RCC 7860 (cell line): ENCODE measurements at regions not wholly inside any gene's neighbourhood (a gene's known extent, or its start where the extent isn't known, plus 50 kb on each side); places are given as distances from the start of the nearest gene placed in this dataset.

ENCODE experiments used
- DNase-seq: peaks from one replicate; pipeline ENCODE4 v3.0.0-alpha.2; 2015; ENCODE audit warnings: low spot score
- FAIRE-seq: peaks from 2 replicates; lab custom pipeline; 2012; peaks lifted over from hg19 to GRCh38; lab: Jason Lieb, UNC

GRCh38 chrX:5829469-5829868 lies 399.2 kb downstream of the NLGN4X start:
- FAIRE-seq (no peak), DNase-seq (no peak)

- no peak for FAIRE-seq
- DNase-seq, result no peak
These were observed 399.6 kb downstream of the NLGN4X start for GRCh38 chrX:5829060-5829459.

- no peak for FAIRE-seq
- no peak for DNase-seq
These were observed 404.8 kb downstream of the NLGN4X start for GRCh38 chrX:5823903-5824302.

- FAIRE-seq (no peak), DNase-seq (no peak)
These were observed 418.0 kb downstream of the NLGN4X start for GRCh38 chrX:5810636-5811035.

- DNase-seq, result no peak
These were observed 421.5 kb downstream of the NLGN4X start for GRCh38 chrX:5807181-5807580.

GRCh38 chrX:5802391-5802790 lies 426.3 kb downstream of the NLGN4X start:
- FAIRE-seq, result no peak
- DNase-seq, result no peak

More at GRCh38 chrX:5807181-5807580, 421.5 kb downstream of the NLGN4X start:
- FAIRE-seq, result no peak

GRCh38 chrX:5791721-5792120 lies 436.9 kb downstream of the NLGN4X start:
- DNase-seq (no peak), FAIRE-seq (no peak)

GRCh38 chrX:5788910-5789309 lies 439.8 kb downstream of the NLGN4X start:
- DNase-seq (no peak), FAIRE-seq (no peak)

GRCh38 chrX:5780821-5781220 lies 447.8 kb downstream of the NLGN4X start:
- FAIRE-seq (no peak), DNase-seq (no peak)

- DNase-seq (no peak), FAIRE-seq (no peak)
These were observed 452.7 kb downstream of the NLGN4X start for GRCh38 chrX:5775846-5776430.

GRCh38 chrX:5774446-5774845 lies 454.2 kb downstream of the NLGN4X start:
- no peak for DNase-seq
- FAIRE-seq, result no peak

- FAIRE-seq, result no peak
- no peak for DNase-seq
These were observed 457.2 kb downstream of the NLGN4X start for GRCh38 chrX:5771441-5771840.

GRCh38 chrX:5756616-5757015 lies 472.1 kb downstream of the NLGN4X start:
- DNase-seq (no peak), FAIRE-seq (no peak)

- DNase-seq (no peak), FAIRE-seq (no peak)
These were observed 475.4 kb downstream of the NLGN4X start for GRCh38 chrX:5753291-5753690.

GRCh38 chrX:5752831-5753230 lies 475.8 kb downstream of the NLGN4X start:
- FAIRE-seq (no peak), DNase-seq (no peak)

GRCh38 chrX:5748586-5749150 lies 480.0 kb downstream of the NLGN4X start:
- FAIRE-seq (no peak), DNase-seq (no peak)

GRCh38 chrX:5746231-5746630 lies 482.4 kb downstream of the NLGN4X start:
- no peak for DNase-seq
- FAIRE-seq, result no peak

- DNase-seq (no peak), FAIRE-seq (no peak)
These were observed 495.2 kb downstream of the NLGN4X start for GRCh38 chrX:5733501-5733900.

GRCh38 chrX:5730556-5730955 lies 498.1 kb downstream of the NLGN4X start:
- FAIRE-seq (no peak), DNase-seq (no peak)

- no peak for DNase-seq
- no peak for FAIRE-seq
These were observed 502.4 kb downstream of the NLGN4X start for GRCh38 chrX:5726224-5726623.

- DNase-seq (no peak), FAIRE-seq (no peak)
These were observed 504.5 kb downstream of the NLGN4X start for GRCh38 chrX:5724123-5724522.

GRCh38 chrX:5718651-5719050 lies 510.0 kb downstream of the NLGN4X start:
- no peak for DNase-seq
- FAIRE-seq, result no peak

GRCh38 chrX:5716666-5717065 lies 512.0 kb downstream of the NLGN4X start:
- FAIRE-seq (no peak), DNase-seq (no peak)
